ENCODE measurements at regions not wholly inside any gene's neighbourhood (a gene's known extent, or its start where the extent isn't known, plus 50 kb on each side); places are given as distances from the start of the nearest gene placed in this dataset.
"Not testable (repeated sequence)": the region's sequence is repeated elsewhere in the genome, so short reads cannot be mapped to it uniquely, and the experiment has no call there.

DNA sequence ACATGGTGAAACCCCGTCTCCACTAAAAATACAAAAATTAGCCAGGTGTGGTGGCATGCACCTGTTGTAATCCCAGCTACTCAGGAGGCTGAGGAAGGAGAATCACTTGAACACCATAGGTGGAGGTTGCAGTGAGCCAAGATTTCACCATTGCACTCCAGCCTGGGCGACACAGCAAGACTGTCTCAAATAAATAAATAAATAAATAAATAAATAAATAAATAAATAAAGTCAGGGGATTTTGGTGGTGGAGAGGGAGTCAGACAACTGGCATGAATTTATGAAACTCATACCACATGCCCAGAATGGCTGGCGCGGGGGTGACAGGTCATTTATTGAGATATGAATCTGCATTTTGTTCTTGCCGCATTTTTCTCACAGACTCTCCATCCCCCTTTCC lies 126.9 kb upstream of the NANOS1 start:
- not testable (repeated sequence) for TF ChIP-seq POLR2A, POLR2AphosphoS5 (IDR thresholded peaks at IDR 0.05)
- TF ChIP-seq, protein P1, sequence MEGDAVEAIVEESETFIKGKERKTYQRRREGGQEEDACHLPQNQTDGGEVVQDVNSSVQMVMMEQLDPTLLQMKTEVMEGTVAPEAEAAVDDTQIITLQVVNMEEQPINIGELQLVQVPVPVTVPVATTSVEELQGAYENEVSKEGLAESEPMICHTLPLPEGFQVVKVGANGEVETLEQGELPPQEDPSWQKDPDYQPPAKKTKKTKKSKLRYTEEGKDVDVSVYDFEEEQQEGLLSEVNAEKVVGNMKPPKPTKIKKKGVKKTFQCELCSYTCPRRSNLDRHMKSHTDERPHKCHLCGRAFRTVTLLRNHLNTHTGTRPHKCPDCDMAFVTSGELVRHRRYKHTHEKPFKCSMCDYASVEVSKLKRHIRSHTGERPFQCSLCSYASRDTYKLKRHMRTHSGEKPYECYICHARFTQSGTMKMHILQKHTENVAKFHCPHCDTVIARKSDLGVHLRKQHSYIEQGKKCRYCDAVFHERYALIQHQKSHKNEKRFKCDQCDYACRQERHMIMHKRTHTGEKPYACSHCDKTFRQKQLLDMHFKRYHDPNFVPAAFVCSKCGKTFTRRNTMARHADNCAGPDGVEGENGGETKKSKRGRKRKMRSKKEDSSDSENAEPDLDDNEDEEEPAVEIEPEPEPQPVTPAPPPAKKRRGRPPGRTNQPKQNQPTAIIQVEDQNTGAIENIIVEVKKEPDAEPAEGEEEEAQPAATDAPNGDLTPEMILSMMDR (IDR thresholded peaks at IDR 0.05): not testable (repeated sequence)
